ENCODE measurements at regions not wholly inside any gene's neighbourhood (a gene's known extent, or its start where the extent isn't known, plus 50 kb on each side); places are given as distances from the start of the nearest gene placed in this dataset.
"Not testable (repeated sequence)": the region's sequence is repeated elsewhere in the genome, so short reads cannot be mapped to it uniquely, and the experiment has no call there.

- peaks cover 3% of the 10 kb centered on the region for H3K27me3 Mint-ChIP-seq (ENCODE audit: insufficient read depth)
- H3K4me3 Mint-ChIP-seq = no peak overlapping the region
- DNase-seq (ENCODE audit: low spot score) = no peak
- intact Hi-C loops (cut with micrococcal nuclease) = no loop called here
- peaks cover 10% of the 10 kb centered on the region for H3K4me1 Mint-ChIP-seq (ENCODE audit: low read depth)
- H3K36me3 Mint-ChIP-seq (ENCODE audit: low read depth) = no peaks in the 10 kb centered on the region
- no peaks in the 10 kb centered on the region for H3K9me3 Mint-ChIP-seq
- no peak overlapping the region for H3K27ac Mint-ChIP-seq
Measured at GRCh38 chr17:14559264-14560119, 258.6 kb downstream of the HS3ST3B1 start.

- Mint-ChIP-seq H3K4me1 (ENCODE audit: low read depth) (peaks cover 10% of the 10 kb centered on the region), H3K9me3 (no peaks in the 10 kb centered on the region), H3K27ac (no peak overlapping the region), H3K36me3 (ENCODE audit: low read depth) (no peaks in the 10 kb centered on the region), H3K4me3 (no peak overlapping the region), H3K27me3 (ENCODE audit: insufficient read depth) (peaks cover 3% of the 10 kb centered on the region)
- intact Hi-C loops (cut with micrococcal nuclease) = no loop called here
- no peak for DNase-seq (ENCODE audit: low spot score)
Measured at GRCh38 chr17:14557480-14557879, 256.6 kb downstream of the HS3ST3B1 start.

- H3K4me1 Mint-ChIP-seq (ENCODE audit: low read depth) = no peaks in the 10 kb centered on the region
- H3K4me3 Mint-ChIP-seq = no peak overlapping the region
- no peak overlapping the region for H3K27ac Mint-ChIP-seq
- intact Hi-C loops (cut with micrococcal nuclease) = loop anchor here (5.0 kb wide), 1 partner anchor 957 kb away; no protein-coding TSS in a partner anchor
- peaks cover 3% of the 10 kb centered on the region for H3K27me3 Mint-ChIP-seq (ENCODE audit: insufficient read depth)
- no peaks in the 10 kb centered on the region for H3K36me3 Mint-ChIP-seq (ENCODE audit: low read depth)
- no peak for DNase-seq (ENCODE audit: low spot score)
- H3K9me3 Mint-ChIP-seq = no peaks in the 10 kb centered on the region
Measured at GRCh38 chr17:14553847-14554246, 253.0 kb downstream of the HS3ST3B1 start.

GRCh38 chr17:14552306-14552705 lies 251.4 kb downstream of the HS3ST3B1 start:
- Mint-ChIP-seq H3K4me3 (no peak overlapping the region), H3K27ac (no peak overlapping the region), H3K4me1 (ENCODE audit: low read depth) (no peaks in the 10 kb centered on the region), H3K27me3 (ENCODE audit: insufficient read depth) (peaks cover 3% of the 10 kb centered on the region), H3K36me3 (ENCODE audit: low read depth) (no peaks in the 10 kb centered on the region), H3K9me3 (no peaks in the 10 kb centered on the region)
- DNase-seq (ENCODE audit: low spot score) = no peak
- intact Hi-C loops (cut with micrococcal nuclease) = loop anchor here (5.0 kb wide), 1 partner anchor 955 kb away; no protein-coding TSS in a partner anchor

GRCh38 chr17:14547556-14547955 lies 246.7 kb downstream of the HS3ST3B1 start:
- no peaks in the 10 kb centered on the region for H3K27me3 Mint-ChIP-seq (ENCODE audit: insufficient read depth)
- H3K27ac Mint-ChIP-seq = no peak overlapping the region
- H3K9me3 Mint-ChIP-seq = no peaks in the 10 kb centered on the region
- H3K4me3 Mint-ChIP-seq = no peak overlapping the region
- no peak for DNase-seq (ENCODE audit: low spot score)
- H3K4me1 Mint-ChIP-seq (ENCODE audit: low read depth) = no peaks in the 10 kb centered on the region
- H3K36me3 Mint-ChIP-seq (ENCODE audit: low read depth) = no peaks in the 10 kb centered on the region
- intact Hi-C loops (cut with micrococcal nuclease) = no loop called here

- intact Hi-C loops (cut with micrococcal nuclease) = no loop called here
- Mint-ChIP-seq H3K36me3 (ENCODE audit: low read depth) (no peaks in the 10 kb centered on the region), H3K4me3 (no peak overlapping the region), H3K9me3 (no peaks in the 10 kb centered on the region), H3K4me1 (ENCODE audit: low read depth) (no peaks in the 10 kb centered on the region), H3K27me3 (ENCODE audit: insufficient read depth) (peaks cover 2% of the 10 kb centered on the region), H3K27ac (no peak overlapping the region)
- no peak for DNase-seq (ENCODE audit: low spot score)
Measured at GRCh38 chr17:14547016-14547415, 246.1 kb downstream of the HS3ST3B1 start.

GRCh38 chr17:14545156-14545906 lies 244.4 kb downstream of the HS3ST3B1 start:
- intact Hi-C loops (cut with micrococcal nuclease) = no loop called here
- peaks cover 2% of the 10 kb centered on the region for H3K27me3 Mint-ChIP-seq (ENCODE audit: insufficient read depth)
- no peaks in the 10 kb centered on the region for H3K4me1 Mint-ChIP-seq (ENCODE audit: low read depth)
- H3K36me3 Mint-ChIP-seq (ENCODE audit: low read depth) = no peaks in the 10 kb centered on the region
- no peak overlapping the region for H3K27ac Mint-ChIP-seq
- H3K9me3 Mint-ChIP-seq = no peaks in the 10 kb centered on the region
- H3K4me3 Mint-ChIP-seq = no peak overlapping the region
- DNase-seq (ENCODE audit: low spot score) = no peak

GRCh38 chr17:14541714-14542113 lies 240.8 kb downstream of the HS3ST3B1 start:
- H3K4me1 Mint-ChIP-seq (ENCODE audit: low read depth) = no peaks in the 10 kb centered on the region
- no peaks in the 10 kb centered on the region for H3K9me3 Mint-ChIP-seq
- DNase-seq (ENCODE audit: low spot score) = no peak
- H3K4me3 Mint-ChIP-seq = no peak overlapping the region
- H3K36me3 Mint-ChIP-seq (ENCODE audit: low read depth) = no peaks in the 10 kb centered on the region
- peaks cover 2% of the 10 kb centered on the region for H3K27me3 Mint-ChIP-seq (ENCODE audit: insufficient read depth)
- intact Hi-C loops (cut with micrococcal nuclease) = no loop called here
- H3K27ac Mint-ChIP-seq = no peak overlapping the region

- Mint-ChIP-seq H3K9me3 (no peaks in the 10 kb centered on the region), H3K36me3 (ENCODE audit: low read depth) (no peaks in the 10 kb centered on the region), H3K4me1 (ENCODE audit: low read depth) (no peaks in the 10 kb centered on the region), H3K27ac (no peak overlapping the region), H3K27me3 (ENCODE audit: insufficient read depth) (peaks cover 2% of the 10 kb centered on the region), H3K4me3 (no peak overlapping the region)
- DNase-seq (ENCODE audit: low spot score) = no peak
- intact Hi-C loops (cut with micrococcal nuclease) = no loop called here
Measured at GRCh38 chr17:14539801-14540200, 238.9 kb downstream of the HS3ST3B1 start.

GRCh38 chr17:14532242-14532641 lies 231.4 kb downstream of the HS3ST3B1 start:
- H3K27me3 Mint-ChIP-seq (ENCODE audit: insufficient read depth); H3K27ac Mint-ChIP-seq; DNase-seq (ENCODE audit: low spot score); H3K4me3 Mint-ChIP-seq; intact Hi-C loops (cut with micrococcal nuclease); H3K4me1 Mint-ChIP-seq (ENCODE audit: low read depth); H3K36me3 Mint-ChIP-seq (ENCODE audit: low read depth): not testable (repeated sequence)
- peaks cover 31% of the 10 kb centered on the region for H3K9me3 Mint-ChIP-seq

GRCh38 chr17:14525551-14526455 lies 224.9 kb downstream of the HS3ST3B1 start:
- H3K4me1 Mint-ChIP-seq (ENCODE audit: low read depth) = no peaks in the 10 kb centered on the region
- H3K9me3 Mint-ChIP-seq = peaks cover 1% of the 10 kb centered on the region
- H3K4me3 Mint-ChIP-seq = no peak overlapping the region
- intact Hi-C loops (cut with micrococcal nuclease) = no loop called here
- no peak for DNase-seq (ENCODE audit: low spot score)
- H3K27ac Mint-ChIP-seq = no peak overlapping the region
- no peaks in the 10 kb centered on the region for H3K36me3 Mint-ChIP-seq (ENCODE audit: low read depth)
- H3K27me3 Mint-ChIP-seq (ENCODE audit: insufficient read depth) = peaks cover 1% of the 10 kb centered on the region

- Mint-ChIP-seq H3K4me3 (no peak overlapping the region), H3K4me1 (ENCODE audit: low read depth) (no peaks in the 10 kb centered on the region)
- intact Hi-C loops (cut with micrococcal nuclease) = no loop called here
Measured at GRCh38 chr17:14522795-14523387, 222.0 kb downstream of the HS3ST3B1 start.

More at GRCh38 chr17:14522795-14523387, 222.0 kb downstream of the HS3ST3B1 start:
- no peak for DNase-seq (ENCODE audit: low spot score)
- peaks cover 1% of the 10 kb centered on the region for H3K27me3 Mint-ChIP-seq (ENCODE audit: insufficient read depth)
- H3K36me3 Mint-ChIP-seq (ENCODE audit: low read depth) = no peaks in the 10 kb centered on the region
- H3K9me3 Mint-ChIP-seq = no peaks in the 10 kb centered on the region
- H3K27ac Mint-ChIP-seq = no peak overlapping the region

Data from activated T-helper 1 cell treated with anti-CD3 and anti-CD28 coated beads, Interleukin-12 subunit alpha, Interleukin-12 subunit beta, Interleukin-2, Interleukin-4 antibody, amounts not matched to agents 30 ng/mL and 10 ng/mL and 1 ng/mL, durations not matched to agents 14 hours and 24 hours and 36 hours (primary cell).